Nephron (organoid): ENCODE measurements at regions not wholly inside any gene's neighbourhood (a gene's known extent, or its start where the extent isn't known, plus 50 kb on each side); places are given as distances from the start of the nearest gene placed in this dataset.
A peak's percentile ranks its signal among the peaks of the same experiment; 100 is the strongest.

Experiments
- H3K27ac Mint-ChIP-seq, 3 experiments: 2 replicates each; pipeline ENCODE4 v1.8.0; 2020; ENCODE audit warnings: mixed read lengths in 3 of 3, mild to moderate bottlenecking in 2 of 3, moderate library complexity in 1 of 3
- H3K27me3 Mint-ChIP-seq: 2 replicates; pipeline ENCODE4 v1.8.0; 2021; ENCODE audit warnings: low read depth, mild to moderate bottlenecking, moderate library complexity, mixed read lengths
- H3K36me3 Mint-ChIP-seq: 2 replicates; pipeline ENCODE4 v1.8.0; 2020; ENCODE audit warnings: low read depth, mixed read lengths
- H3K4me1 Mint-ChIP-seq: 2 replicates; pipeline ENCODE4 v1.8.0; 2020; ENCODE audit warnings: mixed read lengths
- H3K4me3 Mint-ChIP-seq, 3 experiments: 2 replicates each; pipeline ENCODE4 v1.8.0; 2020; ENCODE audit warnings: mild to moderate bottlenecking in 3 of 3, mixed read lengths in 3 of 3, moderate library complexity in 2 of 3
- H3K9me3 Mint-ChIP-seq: 2 replicates; pipeline ENCODE4 v1.8.0; 2020; ENCODE audit warnings: mixed read lengths
- CTCF ChIP-seq, 3 experiments: fragments of 200-600 bp; sonication (generic); IDR thresholded peaks; one replicate each; pipeline ENCODE4 v1.5.0; 2021; ENCODE audit warnings: antibody characterized with exemption in 3 of 3; ENCODE audit not compliant: unreplicated experiment in 3 of 3

DNA sequence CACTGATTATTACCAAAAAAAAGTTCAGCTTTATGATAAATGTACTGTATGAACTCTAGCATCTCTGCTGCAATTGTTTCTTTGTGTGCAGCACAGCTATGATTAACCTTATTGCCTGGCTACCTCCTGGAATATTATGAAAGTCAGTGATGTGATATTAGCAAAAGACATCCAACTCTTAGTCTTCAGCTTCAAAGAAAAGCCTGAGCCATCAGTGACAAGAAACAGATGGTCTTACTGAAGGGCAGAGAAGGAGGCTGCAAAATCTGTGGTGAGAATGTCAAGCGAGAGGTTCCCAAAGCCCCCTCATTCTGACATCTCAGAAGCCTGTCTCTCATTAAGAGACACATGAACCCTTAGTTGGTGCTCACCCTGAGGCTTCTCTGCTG, 89.4 kb upstream of the TNFAIP3 start:
- no peak for TF ChIP-seq CTCF (IDR thresholded peaks at IDR 0.05; ENCODE audit: unreplicated experiment in 3 of 3)
- H3K9me3 Mint-ChIP-seq: no peaks in the 10 kb centered on the region
- H3K27ac Mint-ChIP-seq: peak overlapping the region; percentile 15 to 66 (median 21)
- peaks cover 11% of the 10 kb centered on the region for H3K27me3 Mint-ChIP-seq
- H3K4me3 Mint-ChIP-seq: no peak overlapping the region
- no peaks in the 10 kb centered on the region for H3K36me3 Mint-ChIP-seq
- peaks cover 29% of the 10 kb centered on the region for H3K4me1 Mint-ChIP-seq

DNA sequence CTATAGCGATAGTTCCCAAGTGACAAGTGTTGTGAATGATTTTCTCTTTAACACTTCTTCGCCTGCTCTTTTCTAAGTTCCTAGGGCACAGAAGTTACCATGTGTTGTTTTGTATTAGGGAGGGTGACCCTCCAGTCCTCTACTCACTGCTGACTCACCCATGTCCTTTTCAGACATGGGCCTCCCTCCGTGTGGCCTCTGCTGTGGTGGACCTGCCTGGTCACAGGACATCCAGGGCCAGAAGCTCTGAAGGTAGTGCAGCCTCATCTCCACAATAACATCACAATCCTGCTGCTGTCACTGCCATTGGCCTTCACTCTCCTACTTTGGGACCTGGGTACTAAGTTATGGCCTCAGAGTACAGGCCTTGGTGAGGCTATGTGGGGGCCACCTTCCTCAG, 87.1 kb upstream of the TNFAIP3 start:
- Mint-ChIP-seq H3K27me3 (peaks cover 4% of the 10 kb centered on the region), H3K4me3 (no peak overlapping the region), H3K4me1 (peaks cover 34% of the 10 kb centered on the region), H3K27ac (peak overlapping the region in 1 of 3 experiments; percentile 18), H3K36me3 (no peaks in the 10 kb centered on the region), H3K9me3 (no peaks in the 10 kb centered on the region)
- no peak for TF ChIP-seq CTCF (IDR thresholded peaks at IDR 0.05; ENCODE audit: unreplicated experiment in 3 of 3)

DNA sequence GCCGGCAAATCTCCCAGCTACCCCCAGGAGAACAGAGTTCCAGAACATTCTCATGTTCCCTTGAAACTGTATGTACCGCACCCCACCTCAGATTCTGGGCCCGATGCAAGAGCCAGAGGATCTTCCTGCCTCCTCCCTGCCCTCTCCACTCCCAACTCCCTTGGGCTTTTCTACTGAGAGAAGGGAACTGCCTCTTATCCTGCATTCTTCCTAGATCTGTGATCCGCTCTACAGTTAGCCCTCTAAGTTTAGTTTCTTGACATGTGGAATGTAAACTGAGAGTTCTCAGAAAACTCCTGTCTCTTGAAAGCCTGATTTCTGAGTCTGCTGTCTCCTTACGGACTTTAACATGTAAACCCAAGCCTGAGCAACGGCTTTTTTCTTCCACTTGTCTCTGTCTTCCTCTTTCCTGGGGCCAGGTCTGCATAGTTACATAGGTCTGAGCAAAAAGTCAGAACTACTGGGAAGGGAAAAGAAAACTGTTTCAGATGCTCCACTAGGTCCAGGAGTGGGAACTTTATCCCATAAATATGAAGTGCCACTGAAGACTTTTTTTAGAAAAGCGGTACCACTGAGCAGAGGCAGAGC, 86.5 kb upstream of the TNFAIP3 start:
- H3K27me3 Mint-ChIP-seq: peaks cover 4% of the 10 kb centered on the region
- no peaks in the 10 kb centered on the region for H3K36me3 Mint-ChIP-seq
- no peak overlapping the region for H3K4me3 Mint-ChIP-seq
- peak overlapping the region; percentile 13 to 63 (median 49) for H3K27ac Mint-ChIP-seq
- TF ChIP-seq CTCF (IDR thresholded peaks at IDR 0.05; ENCODE audit: unreplicated experiment in 3 of 3): no peak
- no peaks in the 10 kb centered on the region for H3K9me3 Mint-ChIP-seq
- H3K4me1 Mint-ChIP-seq: peaks cover 34% of the 10 kb centered on the region

- H3K4me1 Mint-ChIP-seq: peaks cover 32% of the 10 kb centered on the region
- TF ChIP-seq CTCF (IDR thresholded peaks at IDR 0.05; ENCODE audit: unreplicated experiment in 3 of 3): no peak
- H3K4me3 Mint-ChIP-seq: no peak overlapping the region
- no peak overlapping the region for H3K27ac Mint-ChIP-seq
- peaks cover 4% of the 10 kb centered on the region for H3K27me3 Mint-ChIP-seq
- no peaks in the 10 kb centered on the region for H3K36me3 Mint-ChIP-seq
- no peaks in the 10 kb centered on the region for H3K9me3 Mint-ChIP-seq
Measured at GRCh38 chr6:137781639-137782038, 85.4 kb upstream of the TNFAIP3 start.

GRCh38 chr6:137782166-137783039, 84.7 kb upstream of the TNFAIP3 start:
- Mint-ChIP-seq H3K36me3 (no peaks in the 10 kb centered on the region), H3K27me3 (peaks cover 4% of the 10 kb centered on the region), H3K4me1 (peaks cover 24% of the 10 kb centered on the region), H3K9me3 (no peaks in the 10 kb centered on the region), H3K27ac (peak overlapping the region in 1 of 3 experiments; percentile 53), H3K4me3 (no peak overlapping the region)
- TF ChIP-seq CTCF (IDR thresholded peaks at IDR 0.05; ENCODE audit: unreplicated experiment in 3 of 3): no peak
